Smooth muscle cell (in vitro differentiated cells): ENCODE measurements at regions not wholly inside any gene's neighbourhood (a gene's known extent, or its start where the extent isn't known, plus 50 kb on each side); places are given as distances from the start of the nearest gene placed in this dataset.

ENCODE experiments used
- DNase-seq: peaks from one replicate; lab custom pipeline; 2025; ENCODE audit not compliant: unreplicated experiment; lab: John Stamatoyannopoulos, UW
- H2AFZ ChIP-seq: fragments of 200-600 bp; sonication (generic); 2 replicates; pipeline ENCODE4 v1.6.0; 2016; ENCODE audit warnings: antibody characterized with exemption, low read depth, mild to moderate bottlenecking
- H3F3A ChIP-seq: fragments of 200-600 bp; sonication (generic); 2 replicates; pipeline ENCODE4 v1.6.0; 2017; ENCODE audit warnings: antibody characterized with exemption, low read depth
- H3K27ac ChIP-seq: fragments of 200-600 bp; sonication (generic); 2 replicates; pipeline ENCODE4 v1.5.1; 2016; ENCODE audit warnings: low read depth, mild to moderate bottlenecking
- H3K27me3 ChIP-seq: fragments of 200-600 bp; sonication (generic); 2 replicates; pipeline ENCODE4 v1.6.1; 2016; ENCODE audit warnings: low read depth, mild to moderate bottlenecking
- H3K36me3 ChIP-seq: fragments of 200-600 bp; sonication (generic); 2 replicates; pipeline ENCODE4 v1.5.1; 2016; ENCODE audit warnings: low read depth
- H3K4me1 ChIP-seq: fragments of 200-600 bp; sonication (generic); 2 replicates; pipeline ENCODE4 v1.5.1; 2016; ENCODE audit warnings: low read depth
- H3K4me2 ChIP-seq: fragments of 200-600 bp; sonication (generic); 2 replicates; pipeline ENCODE4 v1.6.0; 2016; ENCODE audit warnings: mild to moderate bottlenecking
- H3K4me3 ChIP-seq: fragments of 200-600 bp; sonication (generic); 2 replicates; pipeline ENCODE4 v1.5.1; 2016; ENCODE audit warnings: mild to moderate bottlenecking
- H3K79me2 ChIP-seq: fragments of 200-600 bp; sonication (generic); 2 replicates; pipeline ENCODE4 v1.6.0; 2016; ENCODE audit warnings: low read depth, mild to moderate bottlenecking
- H3K9ac ChIP-seq: fragments of 200-600 bp; sonication (generic); 2 replicates; pipeline ENCODE4 v1.6.0; 2016; ENCODE audit warnings: low read depth
- H3K9me3 ChIP-seq: fragments of 200-600 bp; sonication (generic); replicated peaks from 2 replicates; pipeline ENCODE4 v1.5.1; 2016; ENCODE audit warnings: low read depth
- H4K20me1 ChIP-seq: fragments of 200-600 bp; sonication (generic); 2 replicates; pipeline ENCODE4 v1.6.0; 2016; ENCODE audit warnings: low read depth
- WGBS: methylation state at CpG from one replicate; pipeline ENCODE4 v1.1.7; 2016; ENCODE audit warnings: low lambda C conversion rate; 5-methylcytosine and 5-hydroxymethylcytosine counted together
- TF ChIP-seq, protein P1 (sequence below): fragments of 200-600 bp; sonication (generic); IDR thresholded peaks from 2 replicates; pipeline ENCODE4 v1.5.1; 2017; ENCODE audit warnings: borderline replicate concordance, mild to moderate bottlenecking, antibody characterized with exemption; ENCODE audit not compliant: insufficient read depth, poor library complexity, severe bottlenecking

GRCh38 chr2:3025984-3026383, 351.6 kb downstream of the EIPR1 start:
- Histone ChIP-seq H3K27ac (no peak overlapping the region), H3K4me3 (no peak overlapping the region), H3K36me3 (no peaks in the 10 kb centered on the region), H3K4me1 (no peaks in the 10 kb centered on the region), H3K9me3 (no peaks in the 10 kb centered on the region), H2AFZ (no peak overlapping the region), H3K79me2 (no peaks in the 10 kb centered on the region), H3K9ac (no peak overlapping the region), H4K20me1 (no peaks in the 10 kb centered on the region), H3K4me2 (no peak overlapping the region), H3K27me3 (no peaks in the 10 kb centered on the region), H3F3A (no peaks in the 10 kb centered on the region)
- WGBS, result 85% methylated on average over 1 of the region's 1 CpG
- no peak for DNase-seq
- TF ChIP-seq, protein P1, sequence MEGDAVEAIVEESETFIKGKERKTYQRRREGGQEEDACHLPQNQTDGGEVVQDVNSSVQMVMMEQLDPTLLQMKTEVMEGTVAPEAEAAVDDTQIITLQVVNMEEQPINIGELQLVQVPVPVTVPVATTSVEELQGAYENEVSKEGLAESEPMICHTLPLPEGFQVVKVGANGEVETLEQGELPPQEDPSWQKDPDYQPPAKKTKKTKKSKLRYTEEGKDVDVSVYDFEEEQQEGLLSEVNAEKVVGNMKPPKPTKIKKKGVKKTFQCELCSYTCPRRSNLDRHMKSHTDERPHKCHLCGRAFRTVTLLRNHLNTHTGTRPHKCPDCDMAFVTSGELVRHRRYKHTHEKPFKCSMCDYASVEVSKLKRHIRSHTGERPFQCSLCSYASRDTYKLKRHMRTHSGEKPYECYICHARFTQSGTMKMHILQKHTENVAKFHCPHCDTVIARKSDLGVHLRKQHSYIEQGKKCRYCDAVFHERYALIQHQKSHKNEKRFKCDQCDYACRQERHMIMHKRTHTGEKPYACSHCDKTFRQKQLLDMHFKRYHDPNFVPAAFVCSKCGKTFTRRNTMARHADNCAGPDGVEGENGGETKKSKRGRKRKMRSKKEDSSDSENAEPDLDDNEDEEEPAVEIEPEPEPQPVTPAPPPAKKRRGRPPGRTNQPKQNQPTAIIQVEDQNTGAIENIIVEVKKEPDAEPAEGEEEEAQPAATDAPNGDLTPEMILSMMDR, result no peak

DNA sequence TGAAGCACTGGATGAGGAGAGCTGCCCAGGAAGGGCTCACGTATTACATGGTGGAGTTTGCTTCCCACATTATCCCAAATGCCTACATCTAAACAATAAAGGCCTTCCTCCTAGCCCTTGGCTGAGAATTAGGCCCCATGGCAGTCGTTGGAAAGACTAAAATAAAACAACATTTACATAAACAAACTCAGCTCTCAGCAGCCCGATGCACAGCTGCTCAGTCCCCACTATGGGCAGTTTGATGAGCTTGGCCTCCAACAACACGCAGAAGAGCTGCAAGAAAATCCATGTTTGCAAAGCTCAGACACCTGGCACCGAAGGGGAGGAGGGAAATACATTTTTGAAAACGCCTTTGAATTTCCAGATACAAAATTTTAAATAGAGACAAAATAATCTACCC, 352.4 kb downstream of the EIPR1 start:
- no peak overlapping the region for H3K27ac ChIP-seq
- H3K9me3 ChIP-seq, result no peaks in the 10 kb centered on the region
- no peaks in the 10 kb centered on the region for H3K4me1 ChIP-seq
- H4K20me1 ChIP-seq, result no peaks in the 10 kb centered on the region
- H3K27me3 ChIP-seq, result no peaks in the 10 kb centered on the region
- no peaks in the 10 kb centered on the region for H3F3A ChIP-seq
- no peak overlapping the region for H3K4me2 ChIP-seq
- H3K79me2 ChIP-seq, result no peaks in the 10 kb centered on the region
- no peak overlapping the region for H3K9ac ChIP-seq
- WGBS, result 70% methylated on average over 6 of the region's 6 CpGs
- no peak for DNase-seq
- no peak overlapping the region for H2AFZ ChIP-seq
- TF ChIP-seq, protein P1, result no peak
- no peak overlapping the region for H3K4me3 ChIP-seq
- H3K36me3 ChIP-seq, result no peaks in the 10 kb centered on the region

- Histone ChIP-seq H3K9ac (no peak overlapping the region), H2AFZ (no peak overlapping the region), H3K27ac (no peak overlapping the region), H3K4me1 (no peaks in the 10 kb centered on the region), H3K27me3 (no peaks in the 10 kb centered on the region), H3K4me2 (no peak overlapping the region), H3K9me3 (no peaks in the 10 kb centered on the region), H3K4me3 (no peak overlapping the region), H4K20me1 (no peaks in the 10 kb centered on the region), H3F3A (no peaks in the 10 kb centered on the region), H3K79me2 (no peaks in the 10 kb centered on the region), H3K36me3 (no peaks in the 10 kb centered on the region)
- TF ChIP-seq, protein P1, result no peak
- DNase-seq, result no peak
- 73% methylated on average over 10 of the region's 10 CpGs for WGBS
Observed at GRCh38 chr2:3024401-3024935, 353.1 kb downstream of the EIPR1 start.

DNA sequence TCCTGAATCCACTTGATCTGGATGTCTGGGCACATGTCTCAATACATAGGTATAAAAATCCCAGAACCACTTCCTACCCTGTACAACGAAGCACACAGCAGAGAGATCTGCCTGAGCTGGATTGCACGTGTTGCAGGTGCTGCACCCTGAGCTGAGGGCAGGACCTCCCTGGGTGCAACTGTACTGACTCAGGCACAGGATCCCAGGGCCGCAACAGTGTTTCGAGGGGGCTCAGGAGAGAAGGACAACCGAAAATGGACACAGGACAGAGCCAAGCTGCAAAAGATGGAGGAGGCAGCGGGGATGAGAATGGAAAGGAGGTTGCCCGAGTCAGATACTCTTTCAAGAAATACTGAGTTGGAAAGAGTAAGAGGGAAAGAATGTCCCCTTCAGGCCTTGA, 354.1 kb downstream of the EIPR1 start:
- Histone ChIP-seq H3K27me3 (no peaks in the 10 kb centered on the region), H2AFZ (no peak overlapping the region), H3K4me3 (no peak overlapping the region), H3K79me2 (no peaks in the 10 kb centered on the region), H3K9ac (no peak overlapping the region), H3K36me3 (no peaks in the 10 kb centered on the region), H3K4me2 (no peak overlapping the region), H4K20me1 (no peaks in the 10 kb centered on the region), H3K9me3 (no peaks in the 10 kb centered on the region), H3F3A (no peaks in the 10 kb centered on the region), H3K4me1 (no peaks in the 10 kb centered on the region), H3K27ac (no peak overlapping the region)
- no peak for DNase-seq
- 90% methylated on average over 7 of the region's 7 CpGs for WGBS
- TF ChIP-seq, protein P1, result no peak
